SK-N-SH treated with all-trans-retinoic acid at 6 μM for 48 hours (cell line): ENCODE measurements at regions not wholly inside any gene's neighbourhood (a gene's known extent, or its start where the extent isn't known, plus 50 kb on each side); places are given as distances from the start of the nearest gene placed in this dataset.

Experiments
- ATAC-seq: fragments of 200-7000 bp; cut with Tn5 transposase; 3 replicates; pipeline ENCODE4 v1.9.1; 2020; ENCODE audit warnings: mild to moderate bottlenecking, moderate library complexity
- ARNTL ChIP-seq: fragments of 450-650 bp; formaldehyde crosslinking; IDR thresholded peaks from 2 replicates; pipeline ENCODE4 v1.5.0; 2020; ENCODE audit warnings: low read depth, mild to moderate bottlenecking, moderate library complexity, borderline replicate concordance
- BACH2 ChIP-seq: fragments of 250-450 bp; sonication (Bioruptor Pico); IDR thresholded peaks from 2 replicates; pipeline ENCODE4 v1.9.0; 2021; ENCODE audit warnings: mild to moderate bottlenecking, borderline replicate concordance
- CREB5 ChIP-seq: fragments of 250-450 bp; sonication (Bioruptor Pico); IDR thresholded peaks from 2 replicates; pipeline ENCODE4 v1.5.1; 2020; ENCODE audit warnings: low read depth, mild to moderate bottlenecking, moderate library complexity
- CSDC2 ChIP-seq: fragments of 250-450 bp; sonication (Bioruptor Pico); IDR thresholded peaks from 2 replicates; pipeline ENCODE4 v1.5.0; 2020; ENCODE audit warnings: mild to moderate bottlenecking, moderate library complexity
- CSRNP3 ChIP-seq: fragments of 250-450 bp; sonication (Bioruptor Pico); IDR thresholded peaks from 2 replicates; pipeline ENCODE4 v1.5.1; 2021; ENCODE audit warnings: mild to moderate bottlenecking, moderate library complexity
- GLIS3 ChIP-seq: fragments of 250-450 bp; sonication (Bioruptor Pico); IDR thresholded peaks from 2 replicates; pipeline ENCODE4 v1.5.0; 2020; ENCODE audit warnings: mild to moderate bottlenecking, moderate library complexity
- ISL1 ChIP-seq: fragments of 250-450 bp; sonication (Bioruptor Pico); IDR thresholded peaks from 2 replicates; pipeline ENCODE4 v2.1.2; 2022; ENCODE audit warnings: mild to moderate bottlenecking, moderate library complexity
- OSR1 ChIP-seq: fragments of 250-450 bp; sonication (Bioruptor Pico); IDR thresholded peaks from 2 replicates; pipeline ENCODE4 v1.8.0; 2022; ENCODE audit warnings: moderate library complexity, mild to moderate bottlenecking, inconsistent platforms
- POU6F1 ChIP-seq: fragments of 250-450 bp; sonication (Bioruptor Pico); IDR thresholded peaks from 2 replicates; pipeline ENCODE4 v1.8.0; 2021; ENCODE audit warnings: low read depth, mild to moderate bottlenecking, moderate library complexity, borderline replicate concordance
- PPARA ChIP-seq: fragments of 250-450 bp; sonication (Bioruptor Pico); IDR thresholded peaks from 2 replicates; pipeline ENCODE4 v1.5.0; 2020; ENCODE audit warnings: mild to moderate bottlenecking, borderline replicate concordance
- RARB ChIP-seq: fragments of 250-450 bp; sonication (Bioruptor Pico); IDR thresholded peaks from 2 replicates; pipeline ENCODE4 v1.8.0; 2021; ENCODE audit warnings: mild to moderate bottlenecking, moderate library complexity
- SNAI2 ChIP-seq: fragments of 250-450 bp; sonication (Bioruptor Pico); IDR thresholded peaks from 2 replicates; pipeline ENCODE4 v1.5.0; 2020; ENCODE audit warnings: mild to moderate bottlenecking, moderate library complexity
- TCF4 ChIP-seq: fragments of 250-450 bp; sonication (Bioruptor Pico); IDR thresholded peaks from 2 replicates; pipeline ENCODE4 v1.8.0; 2021; ENCODE audit warnings: mild to moderate bottlenecking, moderate library complexity, borderline replicate concordance
- TOX ChIP-seq: fragments of 250-450 bp; sonication (Bioruptor Pico); IDR thresholded peaks from 2 replicates; pipeline ENCODE4 v1.8.0; 2021; ENCODE audit warnings: mild to moderate bottlenecking, moderate library complexity, borderline replicate concordance
- TSHZ2 ChIP-seq: fragments of 250-450 bp; sonication (Bioruptor Pico); IDR thresholded peaks from 2 replicates; pipeline ENCODE4 v1.5.0; 2020; ENCODE audit warnings: mild to moderate bottlenecking, moderate library complexity
- ZFP3 ChIP-seq: fragments of 250-450 bp; sonication (Bioruptor Pico); IDR thresholded peaks from 2 replicates; pipeline ENCODE4 v1.5.0; 2020; ENCODE audit warnings: mild to moderate bottlenecking, moderate library complexity
- ZFP30 ChIP-seq: fragments of 450-650 bp; formaldehyde crosslinking; IDR thresholded peaks from 2 replicates; pipeline ENCODE4 v1.5.0; 2022; ENCODE audit warnings: mild to moderate bottlenecking, moderate library complexity
- ZNF565 ChIP-seq: fragments of 450-650 bp; formaldehyde crosslinking; conservative IDR thresholded peaks from 2 replicates; pipeline ENCODE4 v1.5.0; 2020; ENCODE audit warnings: low read depth, mild to moderate bottlenecking, moderate library complexity
- ZNF70 ChIP-seq: fragments of 450-650 bp; formaldehyde crosslinking; IDR thresholded peaks from 2 replicates; pipeline ENCODE4 v1.5.0; 2020; ENCODE audit warnings: mild to moderate bottlenecking, moderate library complexity
- ZNF8 ChIP-seq: fragments of 450-650 bp; formaldehyde crosslinking; IDR thresholded peaks from 2 replicates; pipeline ENCODE4 v1.5.0; 2020; ENCODE audit warnings: mild to moderate bottlenecking, moderate library complexity

- no peak for TF ChIP-seq ZFP3
- TF ChIP-seq ZNF8 = no peak
- no peak for TF ChIP-seq TSHZ2 (CRISPR knock-in tag)
- no peak for TF ChIP-seq OSR1 (CRISPR knock-in tag)
- TF ChIP-seq ARNTL = no peak
- no peak for TF ChIP-seq TOX (CRISPR knock-in tag)
- peak; percentile 31; the same call in 1 of the 2 replicates for TF ChIP-seq TCF4
- no peak for TF ChIP-seq RARB (CRISPR knock-in tag)
- ATAC-seq = no peak
Measured at GRCh38 chr11:13891911-13892310, 70.6 kb upstream of the SPON1 start.

- TF ChIP-seq ZNF565 (CRISPR knock-in tag) (no peak), GLIS3 (CRISPR knock-in tag) (no peak), RARB (CRISPR knock-in tag) (no peak), ISL1 (CRISPR knock-in tag) (no peak), CREB5 (CRISPR knock-in tag) (no peak), OSR1 (CRISPR knock-in tag) (no peak)
- TF ChIP-seq, all 23 proteins: peak for 0
- ATAC-seq = no peak
Measured at GRCh38 chr11:13896175-13896980, 66.1 kb upstream of the SPON1 start.

GRCh38 chr11:13896981-13897353, 65.6 kb upstream of the SPON1 start:
- no peak for ATAC-seq
- TF ChIP-seq ZNF565 (CRISPR knock-in tag) (no peak), GLIS3 (CRISPR knock-in tag) (no peak), TOX (CRISPR knock-in tag) (no peak), ARNTL (no peak), ZFP30 (CRISPR knock-in tag) (no peak), SNAI2 (CRISPR knock-in tag) (no peak), RARB (CRISPR knock-in tag) (no peak), TCF4 (no peak), POU6F1 (CRISPR knock-in tag) (no peak), CREB5 (CRISPR knock-in tag) (no peak), CSDC2 (no peak), ZNF8 (no peak)

- ATAC-seq = no peak
- TF ChIP-seq ZFP30 (CRISPR knock-in tag) (no peak), CREB5 (CRISPR knock-in tag) (no peak), CSRNP3 (CRISPR knock-in tag) (no peak), PPARA (no peak), TSHZ2 (CRISPR knock-in tag) (no peak), GLIS3 (CRISPR knock-in tag) (no peak), BACH2 (no peak), ZNF70 (CRISPR knock-in tag) (no peak), ISL1 (CRISPR knock-in tag) (no peak), RARB (CRISPR knock-in tag) (no peak)
- TF ChIP-seq, all 23 proteins: peak for 0
Measured at GRCh38 chr11:13897646-13898276, 64.8 kb upstream of the SPON1 start.
